ENCODE measurements at regions not wholly inside any gene's neighbourhood (a gene's known extent, or its start where the extent isn't known, plus 50 kb on each side); places are given as distances from the start of the nearest gene placed in this dataset.

DNA sequence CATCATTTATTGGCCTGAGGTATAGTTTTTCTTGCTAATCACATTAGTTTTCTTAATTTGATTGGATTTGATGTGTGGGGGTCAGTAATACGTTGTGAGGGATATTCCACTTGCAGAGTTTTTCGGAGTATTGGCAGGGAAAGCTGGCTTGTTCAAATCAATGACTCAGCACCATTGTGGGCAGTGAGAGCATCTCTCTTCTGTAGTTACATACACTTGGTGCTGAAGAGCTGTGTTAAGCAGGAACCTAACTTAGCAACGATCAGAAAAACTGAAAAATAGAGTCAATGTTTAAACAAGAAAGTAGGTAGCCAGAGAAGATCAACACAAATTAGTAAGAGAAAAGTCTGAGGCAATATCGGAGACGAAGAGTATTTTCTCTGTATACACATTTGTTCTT is 344.6 kb upstream of the EDIL3 start:
- no peak for DNase-seq
- Histone ChIP-seq H3K4me3 (ENCODE audit: low read depth, low read length) (no peak overlapping the region), H3K4me1 (no peaks in the 10 kb centered on the region), H3K9me3 (no peaks in the 10 kb centered on the region), H3K27me3 (replicated peaks; ENCODE audit: control insufficient read depth, insufficient read depth, low read length) (no peaks in the 10 kb centered on the region), H3K36me3 (ENCODE audit: control insufficient read depth, insufficient read depth, low read length) (no peaks in the 10 kb centered on the region)
- no peaks in the 10 kb centered on the region for H3K27me3 Mint-ChIP-seq (ENCODE audit: insufficient read depth, unreplicated experiment)
- TF ChIP-seq, protein P1, sequence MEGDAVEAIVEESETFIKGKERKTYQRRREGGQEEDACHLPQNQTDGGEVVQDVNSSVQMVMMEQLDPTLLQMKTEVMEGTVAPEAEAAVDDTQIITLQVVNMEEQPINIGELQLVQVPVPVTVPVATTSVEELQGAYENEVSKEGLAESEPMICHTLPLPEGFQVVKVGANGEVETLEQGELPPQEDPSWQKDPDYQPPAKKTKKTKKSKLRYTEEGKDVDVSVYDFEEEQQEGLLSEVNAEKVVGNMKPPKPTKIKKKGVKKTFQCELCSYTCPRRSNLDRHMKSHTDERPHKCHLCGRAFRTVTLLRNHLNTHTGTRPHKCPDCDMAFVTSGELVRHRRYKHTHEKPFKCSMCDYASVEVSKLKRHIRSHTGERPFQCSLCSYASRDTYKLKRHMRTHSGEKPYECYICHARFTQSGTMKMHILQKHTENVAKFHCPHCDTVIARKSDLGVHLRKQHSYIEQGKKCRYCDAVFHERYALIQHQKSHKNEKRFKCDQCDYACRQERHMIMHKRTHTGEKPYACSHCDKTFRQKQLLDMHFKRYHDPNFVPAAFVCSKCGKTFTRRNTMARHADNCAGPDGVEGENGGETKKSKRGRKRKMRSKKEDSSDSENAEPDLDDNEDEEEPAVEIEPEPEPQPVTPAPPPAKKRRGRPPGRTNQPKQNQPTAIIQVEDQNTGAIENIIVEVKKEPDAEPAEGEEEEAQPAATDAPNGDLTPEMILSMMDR (IDR thresholded peaks at IDR 0.05; ENCODE audit: insufficient read depth in 1 of 2, low read depth in 1 of 2, low read length in 1 of 2, severe bottlenecking in 1 of 2, unreplicated experiment in 1 of 2): no peak
- H3K4me1 Mint-ChIP-seq (ENCODE audit: low read depth, unreplicated experiment): no peaks in the 10 kb centered on the region
- H3K27ac Mint-ChIP-seq (ENCODE audit: unreplicated experiment): no peak overlapping the region
- H3K4me3 Mint-ChIP-seq (ENCODE audit: unreplicated experiment): no peak overlapping the region
- H3K36me3 Mint-ChIP-seq (ENCODE audit: insufficient read depth, unreplicated experiment): no peaks in the 10 kb centered on the region
- ChIA-PET CTCF (no interaction called here), POLR2A (no interaction called here)
- H3K9me3 Mint-ChIP-seq (ENCODE audit: unreplicated experiment): no peaks in the 10 kb centered on the region
- intact Hi-C loops (cut with micrococcal nuclease; ENCODE audit: unreplicated experiment): no loop called here
- no TSS peak for BruUV-seq (replicated peaks)

DNA sequence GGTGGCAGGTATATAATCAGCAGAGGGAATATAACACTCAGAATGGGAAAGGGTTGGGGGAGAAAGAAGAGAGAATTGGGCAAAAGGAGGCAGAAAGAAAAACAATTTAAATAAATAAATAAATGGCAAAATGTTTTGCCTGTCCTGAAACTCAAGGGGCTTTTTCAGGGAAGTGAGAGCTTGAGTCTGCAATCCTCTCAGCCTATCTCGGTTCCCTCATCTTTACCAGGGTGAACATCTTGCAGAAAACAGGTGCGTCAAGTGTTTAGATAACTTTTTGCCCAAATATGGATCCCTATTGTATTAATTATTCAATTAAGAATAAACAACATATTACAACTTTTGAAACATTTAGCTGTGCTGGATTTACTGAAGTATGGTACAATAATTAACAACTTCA is 343.0 kb upstream of the EDIL3 start:
- Histone ChIP-seq H3K4me3 (ENCODE audit: low read depth, low read length) (no peak overlapping the region), H3K4me1 (no peaks in the 10 kb centered on the region), H3K9me3 (no peaks in the 10 kb centered on the region), H3K36me3 (ENCODE audit: control insufficient read depth, insufficient read depth, low read length) (no peaks in the 10 kb centered on the region), H3K27me3 (replicated peaks; ENCODE audit: control insufficient read depth, insufficient read depth, low read length) (no peaks in the 10 kb centered on the region)
- BruUV-seq (replicated peaks): no TSS peak
- no peak for DNase-seq
- Mint-ChIP-seq H3K27me3 (ENCODE audit: insufficient read depth, unreplicated experiment) (no peaks in the 10 kb centered on the region), H3K4me1 (ENCODE audit: low read depth, unreplicated experiment) (no peaks in the 10 kb centered on the region), H3K36me3 (ENCODE audit: insufficient read depth, unreplicated experiment) (no peaks in the 10 kb centered on the region), H3K9me3 (ENCODE audit: unreplicated experiment) (no peaks in the 10 kb centered on the region), H3K4me3 (ENCODE audit: unreplicated experiment) (no peak overlapping the region), H3K27ac (ENCODE audit: unreplicated experiment) (no peak overlapping the region)
- POLR2A ChIA-PET: no interaction called here
- TF ChIP-seq, protein P1 (IDR thresholded peaks at IDR 0.05; ENCODE audit: insufficient read depth in 1 of 2, low read depth in 1 of 2, low read length in 1 of 2, severe bottlenecking in 1 of 2, unreplicated experiment in 1 of 2): no peak
- intact Hi-C loops (cut with micrococcal nuclease; ENCODE audit: unreplicated experiment): no loop called here
- CTCF ChIA-PET: no interaction called here

DNA sequence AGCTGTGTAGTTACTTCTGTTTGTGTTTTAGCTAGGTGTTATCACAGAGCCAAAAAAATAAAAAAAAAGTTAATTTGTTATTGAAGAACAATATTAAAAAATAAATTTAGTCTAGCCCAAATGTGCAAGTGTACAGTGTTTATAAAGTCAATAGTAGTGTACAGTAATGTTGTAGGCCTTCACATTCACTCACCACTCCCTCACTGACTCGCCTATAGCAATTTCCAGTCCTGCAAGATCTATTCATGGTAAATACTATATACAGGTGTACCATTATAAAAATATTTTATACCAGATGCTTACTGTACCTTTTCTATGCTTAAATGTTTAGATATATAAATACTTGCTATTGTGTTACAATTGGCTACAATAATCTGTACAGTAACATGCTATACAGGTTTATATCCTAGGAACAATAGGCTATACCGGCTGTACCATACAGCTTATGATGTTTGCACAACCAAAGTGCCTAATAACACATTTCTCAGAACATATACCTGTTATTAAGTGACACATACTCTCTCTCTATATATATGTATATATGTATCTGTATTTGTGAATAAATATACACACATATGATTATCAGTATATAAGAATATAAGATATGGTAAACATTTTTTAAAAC is 341.4 kb upstream of the EDIL3 start:
- Histone ChIP-seq H3K27me3 (replicated peaks; ENCODE audit: control insufficient read depth, insufficient read depth, low read length) (no peaks in the 10 kb centered on the region), H3K4me3 (ENCODE audit: low read depth, low read length) (no peak overlapping the region), H3K36me3 (ENCODE audit: control insufficient read depth, insufficient read depth, low read length) (no peaks in the 10 kb centered on the region), H3K4me1 (no peaks in the 10 kb centered on the region), H3K9me3 (no peaks in the 10 kb centered on the region)
- no peak overlapping the region for H3K4me3 Mint-ChIP-seq (ENCODE audit: unreplicated experiment)
- no TSS peak for BruUV-seq (replicated peaks)
- no peaks in the 10 kb centered on the region for H3K27me3 Mint-ChIP-seq (ENCODE audit: insufficient read depth, unreplicated experiment)
- TF ChIP-seq, protein P1 (IDR thresholded peaks at IDR 0.05; ENCODE audit: insufficient read depth in 1 of 2, low read depth in 1 of 2, low read length in 1 of 2, severe bottlenecking in 1 of 2, unreplicated experiment in 1 of 2): no peak
- ChIA-PET CTCF (no interaction called here), POLR2A (no interaction called here)
- intact Hi-C loops (cut with micrococcal nuclease; ENCODE audit: unreplicated experiment): no loop called here
- H3K9me3 Mint-ChIP-seq (ENCODE audit: unreplicated experiment): no peaks in the 10 kb centered on the region
- H3K27ac Mint-ChIP-seq (ENCODE audit: unreplicated experiment): no peak overlapping the region
- DNase-seq: no peak
- no peaks in the 10 kb centered on the region for H3K36me3 Mint-ChIP-seq (ENCODE audit: insufficient read depth, unreplicated experiment)
- H3K4me1 Mint-ChIP-seq (ENCODE audit: low read depth, unreplicated experiment): no peaks in the 10 kb centered on the region
